ENCODE measurements at regions not wholly inside any gene's neighbourhood (a gene's known extent, or its start where the extent isn't known, plus 50 kb on each side); places are given as distances from the start of the nearest gene placed in this dataset.
"Not testable (repeated sequence)": the region's sequence is repeated elsewhere in the genome, so short reads cannot be mapped to it uniquely, and the experiment has no call there.

- no peak for DNase-seq (ENCODE audit: low spot score)
Measured at GRCh38 chr3:176328666-176329065, 868.6 kb downstream of the TBL1XR1 start.

- DNase-seq (ENCODE audit: low spot score): no peak
Measured at GRCh38 chr3:176328198-176328597, 869.1 kb downstream of the TBL1XR1 start.

- DNase-seq (ENCODE audit: low spot score): not testable (repeated sequence)
Measured at GRCh38 chr3:176326894-176327490, 870.3 kb downstream of the TBL1XR1 start.

- not testable (repeated sequence) for DNase-seq (ENCODE audit: low spot score)
Measured at GRCh38 chr3:176321532-176321931, 875.8 kb downstream of the TBL1XR1 start.

- DNase-seq (ENCODE audit: low spot score): no peak
Measured at GRCh38 chr3:176321099-176321498, 876.2 kb downstream of the TBL1XR1 start.

DNA sequence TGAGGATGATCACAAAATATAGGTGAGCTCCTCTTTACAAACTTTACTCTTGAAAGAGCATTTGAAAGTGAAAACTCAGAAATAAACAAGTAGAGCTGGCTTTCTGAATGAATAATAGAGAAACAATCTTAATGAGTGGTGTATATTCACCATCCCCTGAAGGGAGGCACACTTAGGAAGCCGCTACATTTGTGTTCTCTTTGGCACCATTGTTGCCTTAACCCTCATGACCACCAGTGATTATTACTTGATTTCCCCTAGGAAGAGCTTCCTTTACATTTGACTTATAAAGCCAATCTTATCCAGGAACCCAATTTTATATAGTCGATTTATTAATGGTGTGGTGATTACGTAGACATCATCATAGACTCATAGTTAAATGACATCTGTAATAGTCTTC is 883.9 kb downstream of the TBL1XR1 start:
- DNase-seq (ENCODE audit: low spot score): no peak

- DNase-seq (ENCODE audit: low spot score): no peak
Measured at GRCh38 chr3:176310641-176311040, 886.6 kb downstream of the TBL1XR1 start.

DNA sequence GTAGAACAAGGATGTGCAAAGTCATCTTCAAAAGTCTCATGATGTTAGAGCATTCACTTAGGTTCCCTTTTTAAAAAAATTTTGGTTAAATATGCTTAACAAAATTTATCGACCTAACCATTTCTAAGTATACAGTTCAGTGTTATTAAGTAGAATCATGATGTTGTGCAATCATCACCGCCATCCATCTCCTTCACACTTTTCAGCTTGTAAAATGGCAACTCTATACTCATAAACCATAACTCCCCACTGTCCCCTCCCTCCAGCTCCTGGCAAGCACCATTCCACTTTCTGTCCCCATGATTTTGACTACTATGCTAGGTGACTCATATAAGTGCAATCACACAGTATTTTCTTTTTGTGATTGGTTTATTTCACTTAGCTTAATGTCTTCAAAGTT is 895.0 kb downstream of the TBL1XR1 start:
- DNase-seq (ENCODE audit: low spot score): no peak

DNA sequence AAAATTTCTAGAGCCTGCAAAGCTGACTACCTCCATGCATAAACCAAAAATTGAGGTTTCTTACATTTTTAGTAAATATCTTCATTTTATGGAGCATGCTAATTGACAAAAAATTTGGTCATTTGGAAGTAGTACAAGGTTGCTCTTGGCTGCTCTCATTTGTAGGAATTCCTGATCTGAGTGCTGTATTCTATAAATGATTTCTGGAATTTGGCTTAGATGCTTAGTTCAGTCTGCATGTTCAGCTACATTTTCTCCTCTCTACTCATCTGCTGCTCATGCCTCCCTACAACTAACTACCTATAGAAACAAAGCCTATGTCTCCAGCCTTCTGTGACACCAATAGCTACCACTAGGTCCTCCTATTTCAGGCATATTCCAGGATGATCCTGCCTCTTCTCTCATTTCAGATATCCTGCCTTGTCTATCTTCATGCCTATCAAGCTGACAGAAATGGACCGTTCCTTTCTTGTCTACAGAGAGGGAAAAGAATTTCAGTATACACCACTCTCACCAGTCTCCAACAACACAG is 901.1 kb downstream of the TBL1XR1 start:
- DNase-seq (ENCODE audit: low spot score): no peak

- DNase-seq (ENCODE audit: low spot score): no peak
Measured at GRCh38 chr3:176293276-176293675, 904.0 kb downstream of the TBL1XR1 start.

DNA sequence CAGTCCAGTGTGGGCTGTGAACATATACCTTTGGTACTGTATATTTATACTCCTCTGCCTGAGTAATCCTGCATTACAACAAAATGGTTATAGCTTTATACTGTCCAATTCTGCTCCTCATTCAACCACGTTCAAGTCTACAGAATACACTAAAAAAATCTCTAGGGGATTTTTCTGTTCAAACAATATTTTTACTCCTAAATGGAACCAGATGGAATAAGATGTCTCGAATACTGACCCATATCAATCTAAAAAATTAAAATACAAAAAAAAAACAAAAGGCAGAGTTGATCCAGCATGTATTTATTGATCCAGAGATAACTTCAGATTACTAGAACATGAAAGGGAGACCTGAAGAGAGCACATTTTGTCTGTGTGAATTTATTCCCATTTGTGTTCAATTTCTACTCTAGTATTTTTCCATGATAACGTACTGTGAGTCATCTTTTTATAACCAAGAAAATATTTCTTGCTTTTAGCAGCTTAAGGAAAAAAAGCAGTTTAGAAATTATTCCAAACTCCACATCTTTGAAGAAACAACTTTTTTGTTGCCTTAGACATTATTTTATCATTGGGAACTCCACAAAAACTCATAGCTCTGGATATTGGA is 910.7 kb downstream of the TBL1XR1 start:
- no peak for DNase-seq (ENCODE audit: low spot score)

DNA sequence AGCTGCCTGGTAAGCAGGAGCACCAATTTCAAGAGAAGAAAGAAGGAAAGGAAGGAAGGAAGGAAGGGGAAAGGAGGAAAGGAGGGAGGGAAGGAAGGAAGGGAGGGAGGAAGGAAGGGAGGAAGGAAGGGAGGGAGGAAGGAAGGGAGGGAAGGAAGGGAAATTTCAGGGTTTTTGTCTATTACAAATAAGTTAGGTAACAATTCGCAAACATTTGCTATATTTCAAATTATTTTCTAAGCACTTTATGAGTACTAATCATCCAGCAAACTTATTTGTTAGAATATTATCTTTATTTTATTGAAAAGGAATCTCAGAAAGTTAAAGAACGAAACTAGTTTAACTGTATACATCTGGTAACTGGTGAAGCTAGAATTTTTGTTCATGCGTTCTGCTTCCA is 921.7 kb downstream of the TBL1XR1 start:
- no peak for DNase-seq (ENCODE audit: low spot score)

DNA sequence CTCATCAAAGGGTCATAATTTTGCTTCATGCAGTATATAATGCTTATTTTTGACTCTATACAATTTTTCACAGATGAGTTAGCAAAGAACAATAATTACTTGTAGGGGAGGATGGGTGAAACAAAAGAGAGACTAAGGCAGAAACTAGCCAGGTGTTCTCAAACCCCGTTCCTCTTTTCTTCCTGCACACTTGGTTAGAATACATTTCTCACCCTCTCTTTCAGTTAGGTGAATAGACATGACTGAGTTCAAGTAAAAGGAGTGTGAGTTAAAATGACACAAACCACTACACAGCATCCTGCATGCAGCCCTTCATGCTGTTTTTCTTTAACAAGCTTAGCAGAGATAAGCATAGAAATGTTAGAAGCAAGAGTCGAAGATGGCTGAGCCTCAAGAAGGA is 922.2 kb downstream of the TBL1XR1 start:
- no peak for DNase-seq (ENCODE audit: low spot score)

DNA sequence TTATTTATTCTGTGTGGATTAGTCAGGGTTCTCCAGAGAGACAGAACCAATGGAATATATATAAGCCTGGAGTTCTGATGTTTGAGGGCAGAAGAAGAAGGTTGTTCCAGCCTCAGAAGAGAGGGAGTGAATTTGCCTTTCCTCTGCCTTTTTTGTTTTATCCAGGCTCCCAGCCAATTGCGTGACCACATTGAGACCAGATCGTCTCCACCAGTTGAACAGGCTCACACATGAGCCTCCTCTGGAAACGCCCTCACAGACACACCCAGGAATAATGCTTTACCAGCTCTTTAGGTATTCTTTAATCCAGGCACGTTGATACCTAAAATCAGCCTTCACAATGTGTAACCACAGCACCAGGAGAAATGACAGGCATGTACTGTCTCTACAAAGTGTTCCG is 923.1 kb downstream of the TBL1XR1 start:
- DNase-seq (ENCODE audit: low spot score): no peak

GRCh38 chr3:176262071-176262470 is 935.2 kb downstream of the TBL1XR1 start:
- no peak for DNase-seq (ENCODE audit: low spot score)

GRCh38 chr3:176247191-176247590 is 950.1 kb downstream of the TBL1XR1 start:
- no peak for DNase-seq (ENCODE audit: low spot score)

GRCh38 chr3:176219970-176220369 is 977.3 kb downstream of the TBL1XR1 start:
- DNase-seq (ENCODE audit: low spot score): no peak

- no peak for DNase-seq (ENCODE audit: low spot score)
Measured at GRCh38 chr3:176214758-176215157, 982.5 kb downstream of the TBL1XR1 start.

DNA sequence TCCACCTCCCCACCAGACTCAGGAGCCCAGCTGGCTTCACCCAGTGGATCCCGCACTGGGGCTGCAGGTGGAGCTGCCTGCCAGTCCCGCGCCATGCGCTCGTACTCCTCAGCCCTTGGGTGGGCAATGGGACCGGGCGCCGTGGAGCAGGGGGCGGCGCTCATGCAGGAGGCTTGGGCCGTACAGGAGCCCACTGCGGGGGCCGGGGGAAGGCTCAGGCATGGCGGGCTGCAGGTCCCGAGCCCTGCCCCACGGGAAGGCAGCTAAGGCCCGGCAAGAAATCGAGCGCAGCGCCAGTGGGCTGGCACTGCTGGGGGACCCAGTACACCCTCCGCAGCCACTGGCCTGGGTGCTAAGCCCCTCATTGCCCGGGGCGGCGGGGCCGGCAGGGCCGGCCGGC is 984.0 kb downstream of the TBL1XR1 start:
- DNase-seq (ENCODE audit: low spot score): not testable (repeated sequence)

DNA sequence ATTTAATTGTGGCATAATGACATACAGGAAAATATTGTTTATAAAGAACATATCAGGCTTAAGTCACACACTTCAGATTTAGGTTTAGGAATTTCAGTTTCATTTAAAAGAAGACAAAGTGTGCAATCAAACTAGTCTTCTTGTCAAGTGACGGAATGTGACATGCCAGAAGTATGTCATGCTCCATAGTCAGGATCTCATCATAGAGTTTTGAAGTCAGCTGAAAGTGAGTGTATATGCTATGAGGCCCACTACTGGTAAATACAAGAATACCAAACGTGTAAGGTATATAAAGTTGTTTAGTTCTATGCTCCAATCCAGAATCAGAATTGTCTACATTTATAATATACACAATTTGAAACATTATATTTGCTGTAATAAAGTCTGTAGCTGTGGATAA is 988.4 kb downstream of the TBL1XR1 start:
- DNase-seq (ENCODE audit: low spot score): no peak

GRCh38 chr3:176208283-176208682 is 989.0 kb downstream of the TBL1XR1 start:
- DNase-seq (ENCODE audit: low spot score): no peak

DNA sequence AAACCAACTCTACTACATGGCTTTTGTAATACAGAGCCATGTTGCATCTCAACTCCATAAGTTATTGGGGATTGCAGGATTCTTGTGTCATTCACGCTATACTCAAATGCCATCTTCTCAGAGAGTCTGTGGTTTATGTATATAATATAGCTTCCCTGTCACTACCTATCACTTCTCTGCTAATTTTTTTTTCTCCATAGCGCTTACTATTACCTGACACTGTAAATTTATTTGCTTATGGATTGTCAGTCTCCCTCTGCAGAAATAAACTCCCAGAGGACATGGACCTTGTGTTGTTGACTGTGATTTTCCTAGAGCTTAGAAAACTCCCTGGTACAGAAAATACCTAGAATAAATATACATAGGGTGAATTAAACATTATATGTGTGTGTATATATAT is 990.5 kb downstream of the TBL1XR1 start:
- DNase-seq (ENCODE audit: low spot score): no peak

DNA sequence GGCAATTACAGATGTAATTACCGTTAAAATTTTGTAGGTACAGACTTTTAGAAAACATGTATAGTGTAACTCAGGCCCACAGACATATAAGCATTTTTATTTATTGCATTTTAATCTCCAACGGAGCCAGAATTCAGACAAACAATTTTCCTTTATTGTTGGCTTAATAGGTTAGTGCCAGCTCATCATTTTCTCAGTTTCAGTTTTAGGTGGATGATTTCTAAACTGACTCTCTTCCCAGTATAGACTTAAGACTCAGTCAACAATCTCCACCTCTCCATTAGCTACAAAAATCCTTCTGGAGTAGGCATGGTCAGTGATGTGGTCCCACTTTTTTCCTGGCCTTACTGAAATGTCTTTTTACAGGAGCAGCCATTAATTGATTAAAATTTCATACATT is 994.6 kb downstream of the TBL1XR1 start:
- DNase-seq (ENCODE audit: low spot score): no peak

All from germinal center (tissue), 1 donor.